ENCODE measurements at regions not wholly inside any gene's neighbourhood (a gene's known extent, or its start where the extent isn't known, plus 50 kb on each side); places are given as distances from the start of the nearest gene placed in this dataset.

DNA sequence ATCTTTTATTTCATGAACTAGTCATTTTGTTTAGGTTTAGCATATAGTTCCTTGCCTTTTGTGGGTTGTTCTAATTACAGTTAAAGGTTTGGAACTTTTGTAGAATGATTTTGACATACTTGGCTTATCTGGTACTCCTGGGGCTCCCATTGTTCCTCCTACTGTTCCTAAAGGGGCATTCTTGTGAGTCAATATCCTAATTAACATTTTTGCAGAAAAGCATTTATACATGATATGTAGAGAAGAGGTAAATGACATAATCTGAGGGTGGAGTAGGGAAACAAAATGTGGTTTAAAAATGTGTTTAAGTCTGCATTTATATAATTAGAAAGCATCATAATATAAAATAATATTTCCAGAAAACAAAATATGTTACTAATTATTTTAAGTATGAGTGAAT lies 529.2 kb downstream of the FAT4 start:
- no peak for TF ChIP-seq POLR2A (IDR thresholded peaks at IDR 0.05)
- no peak for TF ChIP-seq CTCF (IDR thresholded peaks at IDR 0.05 in 8 of 11, conservative IDR thresholded peaks at IDR 0.05 in 3 of 11)

All from spleen (tissue), 7 donors.